ENCODE measurements at regions not wholly inside any gene's neighbourhood (a gene's known extent, or its start where the extent isn't known, plus 50 kb on each side); places are given as distances from the start of the nearest gene placed in this dataset. TPM values are rescaled to one million over a fixed set of nuclear protein-coding genes. Genes with fewer than 3 reads are reported as not detected.

DNA sequence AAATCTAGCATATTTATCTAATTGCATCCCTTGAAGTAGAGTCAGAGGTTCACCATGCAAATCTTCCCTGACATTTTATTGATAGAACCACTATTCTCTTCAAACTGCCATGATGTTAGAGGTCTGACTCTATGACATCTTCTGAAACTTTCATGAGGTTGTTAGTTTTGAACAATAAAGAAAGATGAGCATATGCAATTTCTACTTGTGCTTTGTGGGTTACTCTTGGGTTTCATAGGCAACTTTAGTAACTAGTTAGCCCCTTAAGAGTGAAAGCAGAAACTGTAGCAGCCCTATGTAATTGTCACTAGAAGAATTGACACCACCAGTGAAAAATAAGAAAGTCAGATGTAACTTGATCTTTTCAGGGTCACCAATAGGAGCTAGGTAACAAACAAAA is 53.1 kb upstream of the ZEB2 start:
- TF ChIP-seq EP300 (IDR thresholded peaks at IDR 0.05) = no peak
- no peak for TF ChIP-seq POLR2A (IDR thresholded peaks at IDR 0.05)
- TF ChIP-seq, protein P1, sequence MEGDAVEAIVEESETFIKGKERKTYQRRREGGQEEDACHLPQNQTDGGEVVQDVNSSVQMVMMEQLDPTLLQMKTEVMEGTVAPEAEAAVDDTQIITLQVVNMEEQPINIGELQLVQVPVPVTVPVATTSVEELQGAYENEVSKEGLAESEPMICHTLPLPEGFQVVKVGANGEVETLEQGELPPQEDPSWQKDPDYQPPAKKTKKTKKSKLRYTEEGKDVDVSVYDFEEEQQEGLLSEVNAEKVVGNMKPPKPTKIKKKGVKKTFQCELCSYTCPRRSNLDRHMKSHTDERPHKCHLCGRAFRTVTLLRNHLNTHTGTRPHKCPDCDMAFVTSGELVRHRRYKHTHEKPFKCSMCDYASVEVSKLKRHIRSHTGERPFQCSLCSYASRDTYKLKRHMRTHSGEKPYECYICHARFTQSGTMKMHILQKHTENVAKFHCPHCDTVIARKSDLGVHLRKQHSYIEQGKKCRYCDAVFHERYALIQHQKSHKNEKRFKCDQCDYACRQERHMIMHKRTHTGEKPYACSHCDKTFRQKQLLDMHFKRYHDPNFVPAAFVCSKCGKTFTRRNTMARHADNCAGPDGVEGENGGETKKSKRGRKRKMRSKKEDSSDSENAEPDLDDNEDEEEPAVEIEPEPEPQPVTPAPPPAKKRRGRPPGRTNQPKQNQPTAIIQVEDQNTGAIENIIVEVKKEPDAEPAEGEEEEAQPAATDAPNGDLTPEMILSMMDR (IDR thresholded peaks at IDR 0.05) = no peak
- no peak for DNase-seq
- Histone ChIP-seq H3K9me3 (no peaks in the 10 kb centered on the region), H3K27ac (no peak overlapping the region), H3K4me1 (ENCODE audit: insufficient read depth) (no peaks in the 10 kb centered on the region), H3K27me3 (no peaks in the 10 kb centered on the region), H3K4me3 (no peak overlapping the region), H3K36me3 (no peaks in the 10 kb centered on the region)
- intact Hi-C loops (cut with DNase I) = no loop called here

DNA sequence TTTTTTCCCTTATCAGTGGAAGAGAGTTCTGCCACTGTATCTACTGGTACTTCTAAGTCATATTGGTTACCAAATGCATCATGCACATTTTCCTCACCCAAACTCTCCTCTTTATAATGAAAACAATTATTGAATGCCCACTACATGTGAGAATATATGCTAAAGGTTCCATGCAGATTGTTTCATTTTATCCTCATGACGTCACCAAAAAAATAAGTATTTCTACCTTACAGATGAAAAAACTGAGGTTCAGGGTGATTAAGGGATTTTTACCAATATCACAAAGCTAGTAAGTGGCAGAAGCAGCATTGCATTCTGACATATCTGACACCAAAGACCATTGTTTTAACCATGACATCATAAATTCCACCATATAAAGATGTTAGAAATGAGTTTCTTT is 51.9 kb upstream of the ZEB2 start:
- Histone ChIP-seq H3K4me1 (ENCODE audit: insufficient read depth) (no peaks in the 10 kb centered on the region), H3K36me3 (no peaks in the 10 kb centered on the region), H3K4me3 (no peak overlapping the region), H3K27ac (no peak overlapping the region), H3K9me3 (no peaks in the 10 kb centered on the region), H3K27me3 (no peaks in the 10 kb centered on the region)
- no peak for TF ChIP-seq EP300 (IDR thresholded peaks at IDR 0.05)
- intact Hi-C loops (cut with DNase I) = no loop called here
- DNase-seq = no peak
- 38 to 98% (median 96%) methylated on average over 1 of the region's 1 CpG for WGBS, 3 donors

DNA sequence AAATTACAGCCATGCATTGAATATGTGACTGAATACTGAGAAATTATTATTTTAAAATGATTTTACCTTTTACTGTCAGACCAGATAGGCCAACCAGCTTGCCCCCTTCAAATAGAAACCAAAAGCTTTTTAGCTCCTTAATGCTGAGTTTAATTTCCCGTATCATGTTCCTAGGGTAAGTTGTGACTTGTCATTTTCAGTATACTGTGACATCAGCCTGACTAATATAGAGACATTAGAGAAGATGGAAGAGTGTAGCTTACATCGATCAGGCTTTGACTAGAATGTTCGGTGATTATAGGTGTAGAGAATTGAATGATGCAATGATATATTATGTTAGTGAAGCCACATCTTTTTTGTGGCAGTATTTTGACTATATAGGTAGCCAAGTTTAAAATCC is 50.6 kb upstream of the ZEB2 start:
- WGBS, 3 donors = 93 to 97% (median 96%) methylated on average over 3 of the region's 3 CpGs
- H3K9me3 ChIP-seq = no peaks in the 10 kb centered on the region
- no peak overlapping the region for H3K27ac ChIP-seq
- DNase-seq = no peak
- no peak overlapping the region for H3K4me3 ChIP-seq
- no peaks in the 10 kb centered on the region for H3K36me3 ChIP-seq
- no peaks in the 10 kb centered on the region for H3K4me1 ChIP-seq (ENCODE audit: insufficient read depth)
- TF ChIP-seq, protein P1 (IDR thresholded peaks at IDR 0.05) = no peak
- TF ChIP-seq EP300 (IDR thresholded peaks at IDR 0.05) (no peak), POLR2A (IDR thresholded peaks at IDR 0.05) (no peak)
- intact Hi-C loops (cut with DNase I) = no loop called here
- no peaks in the 10 kb centered on the region for H3K27me3 ChIP-seq

Small RNA genes lying in the stretch of these regions (small RNA-seq; reads per million reads assigned to genes)
- gene RF00019 (not detected), gene RF01992 (not detected), gene RNA5SP106 (not detected), gene RNU6-692P (not detected), gene RNU6-715P (not detected), gene RNU7-2P (not detected)
